GM12864 (cell line): ENCODE measurements at regions not wholly inside any gene's neighbourhood (a gene's known extent, or its start where the extent isn't known, plus 50 kb on each side); places are given as distances from the start of the nearest gene placed in this dataset.

Source experiments
- DNase-seq: peaks from one replicate; pipeline ENCODE4 v3.0.0-alpha.2; 2011; ENCODE audit warnings: low read depth
- H3K4me3 ChIP-seq: 2 replicates; pipeline ENCODE4 v1.5.1; 2011; ENCODE audit warnings: mild to moderate bottlenecking, low read depth, low read length, control low read depth
- TF ChIP-seq, protein P1 (sequence below): IDR thresholded peaks from 2 replicates; pipeline ENCODE4 v1.5.1; 2011; ENCODE audit warnings: low read depth, mild to moderate bottlenecking, moderate library complexity, low read length, control low read depth, inconsistent platforms; ENCODE audit errors: missing control alignments

DNA sequence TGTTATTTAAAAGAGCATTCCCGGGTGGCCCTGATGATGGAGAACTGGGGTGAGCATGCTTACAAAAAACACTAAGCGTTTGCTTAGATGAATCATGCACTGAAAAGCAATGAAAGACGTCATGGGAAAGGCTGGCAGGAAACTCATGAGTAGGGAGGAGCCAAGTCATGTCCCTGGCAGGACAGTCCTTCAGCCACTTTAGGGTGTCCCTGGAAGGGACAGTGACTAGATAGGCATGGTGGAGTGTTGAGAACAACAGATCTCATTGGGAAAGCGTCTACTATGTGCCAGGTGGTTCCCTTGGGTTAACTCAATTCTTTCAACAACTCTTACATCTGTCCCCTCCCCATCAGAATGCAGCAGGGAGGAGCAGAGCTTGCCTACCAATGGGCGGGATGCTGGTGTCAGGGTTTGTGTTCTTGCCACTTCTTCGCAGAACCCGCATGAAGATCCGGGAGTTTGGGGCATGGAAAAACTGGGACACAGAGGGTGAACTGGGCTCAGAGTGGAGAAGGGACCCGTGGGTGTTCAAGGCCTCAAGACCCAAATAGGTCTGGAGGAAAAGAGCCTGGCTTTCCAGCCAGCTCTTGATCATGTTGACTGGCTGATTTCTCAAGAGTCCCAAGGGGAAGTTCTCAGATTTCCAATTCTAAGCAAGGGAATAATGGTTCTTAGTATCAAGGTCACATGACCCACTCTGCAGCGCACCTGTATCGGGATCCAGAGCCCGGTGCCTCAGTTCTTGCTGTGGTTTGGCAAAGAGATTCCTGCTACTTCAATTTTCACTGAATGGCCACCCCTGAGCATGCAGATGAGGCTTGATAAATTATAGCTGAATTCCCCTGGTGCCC is 653.9 kb upstream of the TBX3 start:
- TF ChIP-seq, protein P1, sequence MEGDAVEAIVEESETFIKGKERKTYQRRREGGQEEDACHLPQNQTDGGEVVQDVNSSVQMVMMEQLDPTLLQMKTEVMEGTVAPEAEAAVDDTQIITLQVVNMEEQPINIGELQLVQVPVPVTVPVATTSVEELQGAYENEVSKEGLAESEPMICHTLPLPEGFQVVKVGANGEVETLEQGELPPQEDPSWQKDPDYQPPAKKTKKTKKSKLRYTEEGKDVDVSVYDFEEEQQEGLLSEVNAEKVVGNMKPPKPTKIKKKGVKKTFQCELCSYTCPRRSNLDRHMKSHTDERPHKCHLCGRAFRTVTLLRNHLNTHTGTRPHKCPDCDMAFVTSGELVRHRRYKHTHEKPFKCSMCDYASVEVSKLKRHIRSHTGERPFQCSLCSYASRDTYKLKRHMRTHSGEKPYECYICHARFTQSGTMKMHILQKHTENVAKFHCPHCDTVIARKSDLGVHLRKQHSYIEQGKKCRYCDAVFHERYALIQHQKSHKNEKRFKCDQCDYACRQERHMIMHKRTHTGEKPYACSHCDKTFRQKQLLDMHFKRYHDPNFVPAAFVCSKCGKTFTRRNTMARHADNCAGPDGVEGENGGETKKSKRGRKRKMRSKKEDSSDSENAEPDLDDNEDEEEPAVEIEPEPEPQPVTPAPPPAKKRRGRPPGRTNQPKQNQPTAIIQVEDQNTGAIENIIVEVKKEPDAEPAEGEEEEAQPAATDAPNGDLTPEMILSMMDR: no peak
- no peak for DNase-seq
- no peak overlapping the region for H3K4me3 ChIP-seq

DNA sequence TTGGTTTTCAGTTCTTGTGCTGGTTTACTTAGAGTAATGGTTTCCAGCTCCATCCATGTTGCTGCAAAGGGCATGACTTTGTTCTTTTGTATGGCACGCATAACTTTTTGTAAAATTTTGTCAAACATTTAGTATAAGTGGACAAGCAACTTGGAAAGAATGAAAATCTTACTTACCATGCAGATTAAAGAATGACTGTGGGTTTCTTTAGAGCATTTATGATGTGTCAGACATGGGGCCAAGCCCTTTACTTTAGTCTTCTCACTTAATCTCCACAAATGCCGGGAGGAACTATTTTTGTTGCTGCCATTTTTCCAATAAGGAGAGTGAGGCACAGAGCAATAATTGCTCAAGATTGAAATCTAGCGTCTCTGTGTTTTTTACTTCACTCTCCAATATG is 652.5 kb upstream of the TBX3 start:
- TF ChIP-seq, protein P1: no peak
- H3K4me3 ChIP-seq: no peak overlapping the region

DNA sequence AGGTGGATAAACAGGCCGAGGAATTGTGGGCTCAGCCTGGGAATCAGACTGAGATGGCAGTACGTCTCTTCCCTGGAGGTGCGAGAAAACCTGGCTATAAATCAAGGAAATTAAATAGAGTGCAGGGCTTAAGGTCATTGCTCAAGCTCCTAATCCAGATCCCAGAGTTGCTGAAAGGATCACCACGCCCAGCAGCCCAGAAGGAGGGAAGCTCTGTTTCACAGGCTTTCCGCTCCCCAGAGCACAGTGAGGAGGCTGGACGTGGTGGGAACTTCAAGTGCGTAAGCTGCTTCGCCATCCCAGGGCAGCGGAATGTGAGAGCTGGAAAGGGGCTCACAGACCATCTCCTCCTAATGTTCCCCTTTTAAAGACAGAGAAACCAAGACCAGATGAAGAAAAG is 651.6 kb upstream of the TBX3 start:
- no peak overlapping the region for H3K4me3 ChIP-seq
- DNase-seq: no peak
- TF ChIP-seq, protein P1: no peak

More for the DNA sequence above, 652.5 kb upstream of the TBX3 start:
- DNase-seq: no peak

DNA sequence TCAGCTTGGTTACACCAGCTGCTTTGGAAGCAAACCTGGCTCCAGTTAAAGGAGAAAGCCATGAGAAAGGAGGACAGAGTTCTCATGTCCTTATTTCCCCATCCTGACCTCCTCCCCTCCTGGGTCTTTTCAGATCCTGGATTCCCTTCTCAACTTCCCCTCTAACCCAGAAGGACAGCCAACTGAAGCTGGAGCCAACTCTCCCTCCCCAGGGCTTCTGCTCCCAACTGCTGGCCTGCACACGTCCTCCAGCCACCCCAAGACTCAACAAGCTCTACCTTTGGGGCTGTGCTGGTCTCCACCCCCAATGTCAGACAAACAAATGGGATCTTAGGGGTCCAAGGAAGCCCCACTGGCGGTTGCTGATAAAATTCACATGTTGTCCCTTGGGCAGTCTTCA is 651.1 kb upstream of the TBX3 start:
- TF ChIP-seq, protein P1: no peak
- no peak overlapping the region for H3K4me3 ChIP-seq
- no peak for DNase-seq

DNA sequence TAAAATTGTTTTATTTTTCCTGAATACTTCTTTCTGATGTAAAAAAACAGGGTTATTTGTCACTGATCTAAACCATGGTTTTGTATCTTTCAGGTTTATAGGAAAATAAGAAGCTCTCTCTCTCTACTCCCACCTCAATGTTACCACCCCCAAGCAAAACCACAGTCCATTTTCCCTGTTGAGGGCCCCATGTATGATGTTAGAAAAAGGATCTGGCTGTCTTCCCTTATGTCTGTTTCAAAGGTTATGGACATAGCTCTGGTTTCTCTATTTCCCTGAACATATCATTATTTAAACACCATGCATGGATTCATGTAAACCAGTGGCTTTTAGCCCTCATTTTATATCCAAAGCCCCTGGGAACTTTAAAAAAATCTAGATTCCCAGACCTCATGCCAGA is 649.0 kb upstream of the TBX3 start:
- H3K4me3 ChIP-seq: no peak overlapping the region
- TF ChIP-seq, protein P1: no peak
- DNase-seq: no peak

DNA sequence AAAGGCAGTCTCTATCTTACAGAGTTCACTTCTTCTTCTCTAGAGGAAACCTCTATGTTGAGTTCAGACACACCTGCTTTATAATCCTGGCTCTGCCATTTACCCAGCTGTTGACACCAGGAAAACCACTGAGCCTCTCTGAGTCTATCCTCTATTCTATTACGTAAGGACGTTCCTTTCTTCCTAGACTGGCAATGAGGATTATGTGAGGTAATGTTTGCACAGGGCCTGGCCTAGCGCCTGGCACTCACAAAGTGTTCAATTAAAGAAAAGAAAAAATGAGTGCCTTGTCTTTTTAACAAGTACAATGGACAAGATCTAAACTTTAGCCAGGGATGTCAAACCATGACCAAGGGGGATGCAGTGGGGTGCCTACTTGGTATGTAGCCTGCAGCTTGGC is 641.9 kb upstream of the TBX3 start:
- no peak for DNase-seq
- H3K4me3 ChIP-seq: no peak overlapping the region
- TF ChIP-seq, protein P1: no peak
